MCF 10A (cell line): ENCODE measurements at regions not wholly inside any gene's neighbourhood (a gene's known extent, or its start where the extent isn't known, plus 50 kb on each side); places are given as distances from the start of the nearest gene placed in this dataset.
A peak's percentile ranks its signal among the peaks of the same experiment; 100 is the strongest.

Experiments
- BruUV-seq: library from RNA; stranded (reverse); fragments of 400-500 nt; replicated peaks from 2 replicates; lab custom pipeline; 2021; lab: Mats Ljungman, UMichigan
- CTCF ChIA-PET: fragments of 300-600 bp; sonication (Branson Sonifier 250); formaldehyde crosslinking; extraction: SDS; loops from one replicate; lab custom pipeline; 2021; ENCODE audit warnings: antibody characterized with exemption, inconsistent platforms; lab: Yijun Ruan, JAX
- POLR2A ChIA-PET: fragments of 300-600, 350-650 bp; sonication (Branson Sonifier 250); formaldehyde crosslinking; extraction: SDS; loops from one replicate; lab custom pipeline; 2020; ENCODE audit warnings: antibody characterized with exemption, inconsistent platforms; lab: Yijun Ruan, JAX
- DNase-seq: peaks from one replicate; pipeline ENCODE4 v3.0.0-alpha.2; 2018; ENCODE audit not compliant: unreplicated experiment
- H3K27ac Mint-ChIP-seq: one replicate; pipeline ENCODE4 v1.8.0; 2022; ENCODE audit warnings: mild to moderate bottlenecking, low read depth, mixed read lengths; ENCODE audit not compliant: unreplicated experiment
- H3K27me3 Mint-ChIP-seq: one replicate; pipeline ENCODE4 v1.8.0; 2022; ENCODE audit warnings: mixed read lengths; ENCODE audit not compliant: insufficient read depth, unreplicated experiment
- H3K36me3 Mint-ChIP-seq: one replicate; pipeline ENCODE4 v1.8.0; 2022; ENCODE audit warnings: mild to moderate bottlenecking, moderate library complexity, mixed read lengths; ENCODE audit not compliant: insufficient read depth, unreplicated experiment
- H3K4me1 Mint-ChIP-seq: one replicate; pipeline ENCODE4 v1.8.0; 2022; ENCODE audit warnings: mixed read lengths; ENCODE audit not compliant: insufficient read depth, unreplicated experiment
- H3K4me3 Mint-ChIP-seq: one replicate; pipeline ENCODE4 v1.8.0; 2022; ENCODE audit warnings: mild to moderate bottlenecking, moderate library complexity, mixed read lengths; ENCODE audit not compliant: unreplicated experiment
- H3K9me3 Mint-ChIP-seq: one replicate; pipeline ENCODE4 v1.8.0; 2022; ENCODE audit warnings: mixed read lengths; ENCODE audit not compliant: unreplicated experiment
- CTCF ChIP-seq: fragments of 200-600 bp; IDR thresholded peaks from one replicate; pipeline ENCODE4 v1.8.0; 2022; ENCODE audit warnings: antibody characterized with exemption, mild to moderate bottlenecking; ENCODE audit not compliant: unreplicated experiment
- intact Hi-C: fragments of 100-400 bp; cut with micrococcal nuclease; formaldehyde crosslinking; loops from 2 replicates; pipeline ENCODE4 v1.14.1; 2022

GRCh38 chr7:3138206-3138605, 94.5 kb upstream of the CARD11 start:
- H3K4me1 Mint-ChIP-seq = no peaks in the 10 kb centered on the region
- intact Hi-C loops = no loop called here
- H3K27ac Mint-ChIP-seq = no peak overlapping the region
- H3K27me3 Mint-ChIP-seq = no peaks in the 10 kb centered on the region
- POLR2A ChIA-PET = interaction anchor here (0.6 kb wide), 1 partner anchor 30 kb away, joined by 3 read pairs; no protein-coding TSS in a partner anchor
- CTCF ChIA-PET = no interaction called here
- H3K36me3 Mint-ChIP-seq = no peaks in the 10 kb centered on the region
- no peak for DNase-seq
- H3K9me3 Mint-ChIP-seq = no peaks in the 10 kb centered on the region
- no peak overlapping the region for H3K4me3 Mint-ChIP-seq
- BruUV-seq = no TSS peak
- TF ChIP-seq CTCF = no peak

- ChIA-PET CTCF (no interaction called here), POLR2A (no interaction called here)
- no peaks in the 10 kb centered on the region for H3K4me1 Mint-ChIP-seq
These were observed 95.3 kb upstream of the CARD11 start for GRCh38 chr7:3138997-3139396.

GRCh38 chr7:3140834-3141233, 97.2 kb upstream of the CARD11 start:
- CTCF ChIA-PET = interaction anchor here (0.6 to 0.9 kb wide), 3 partner anchors 59 to 324 kb away, joined by 3 to 5 read pairs (median 3); no protein-coding TSS in a partner anchor
- no TSS peak for BruUV-seq
- Mint-ChIP-seq H3K4me1 (no peaks in the 10 kb centered on the region), H3K36me3 (no peaks in the 10 kb centered on the region), H3K27me3 (no peaks in the 10 kb centered on the region), H3K9me3 (no peaks in the 10 kb centered on the region), H3K4me3 (no peak overlapping the region), H3K27ac (no peak overlapping the region)
- POLR2A ChIA-PET = no interaction called here
- TF ChIP-seq CTCF = no peak
- DNase-seq = no peak
- intact Hi-C loops = no loop called here

More at GRCh38 chr7:3138997-3139396, 95.3 kb upstream of the CARD11 start:
- Mint-ChIP-seq H3K36me3 (no peaks in the 10 kb centered on the region), H3K27ac (no peak overlapping the region), H3K9me3 (no peaks in the 10 kb centered on the region), H3K4me3 (no peak overlapping the region), H3K27me3 (no peaks in the 10 kb centered on the region)
- no peak for TF ChIP-seq CTCF
- DNase-seq = peak; percentile 40
- intact Hi-C loops = no loop called here
- no TSS peak for BruUV-seq

GRCh38 chr7:3141326-3141725, 97.7 kb upstream of the CARD11 start:
- Mint-ChIP-seq H3K4me3 (no peak overlapping the region), H3K27me3 (no peaks in the 10 kb centered on the region), H3K36me3 (no peaks in the 10 kb centered on the region), H3K27ac (no peak overlapping the region), H3K9me3 (no peaks in the 10 kb centered on the region), H3K4me1 (peaks cover under 1% of the 10 kb centered on the region)
- BruUV-seq = no TSS peak
- no peak for DNase-seq
- TF ChIP-seq CTCF = no peak
- POLR2A ChIA-PET = no interaction called here
- CTCF ChIA-PET = interaction anchor here (0.7 kb wide), 1 partner anchor 230 kb away, joined by 3 read pairs; no protein-coding TSS in a partner anchor
- intact Hi-C loops = no loop called here
